ENCODE measurements at regions not wholly inside any gene's neighbourhood (a gene's known extent, or its start where the extent isn't known, plus 50 kb on each side); places are given as distances from the start of the nearest gene placed in this dataset.

DNA sequence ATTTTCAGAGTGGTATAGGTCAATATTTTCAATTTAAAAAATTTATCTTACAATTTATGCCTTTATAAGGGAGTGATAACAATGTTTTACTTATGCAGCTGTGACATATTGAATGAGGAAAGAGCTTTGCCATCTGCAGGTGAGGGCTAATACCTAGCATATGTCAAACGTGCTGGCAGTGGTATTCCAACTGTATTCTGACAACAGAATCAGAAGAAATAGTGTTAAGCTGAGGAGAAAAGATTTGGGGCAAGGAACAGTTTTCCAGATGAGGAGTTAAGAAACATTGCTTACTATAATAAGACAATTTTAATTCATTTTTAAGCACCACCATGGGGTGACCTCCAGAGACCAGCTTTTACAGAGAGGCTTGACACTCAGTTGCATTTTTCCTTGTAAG, 267.8 kb upstream of the ZNF608 start:
- no peaks in the 10 kb centered on the region for H3K27me3 ChIP-seq (ENCODE audit: control insufficient read depth, insufficient read depth, low read length)
- 14% methylated on average over 1 of the region's 1 CpG for WGBS (ENCODE audit: insufficient coverage)
- no peaks in the 10 kb centered on the region for H3K36me3 ChIP-seq (ENCODE audit: control insufficient read depth, insufficient read depth, low read length)
- H3K4me1 ChIP-seq (ENCODE audit: control insufficient read depth, insufficient read depth, low read length) = peaks cover 2% of the 10 kb centered on the region
- H3K4me3 ChIP-seq (ENCODE audit: low read length) = no peak overlapping the region
- DNase-seq = no peak
- no peaks in the 10 kb centered on the region for H3K9me3 ChIP-seq (replicated peaks; ENCODE audit: control insufficient read depth, low read depth, low read length)
- H3K27ac ChIP-seq (ENCODE audit: low read length) = no peak overlapping the region

DNA sequence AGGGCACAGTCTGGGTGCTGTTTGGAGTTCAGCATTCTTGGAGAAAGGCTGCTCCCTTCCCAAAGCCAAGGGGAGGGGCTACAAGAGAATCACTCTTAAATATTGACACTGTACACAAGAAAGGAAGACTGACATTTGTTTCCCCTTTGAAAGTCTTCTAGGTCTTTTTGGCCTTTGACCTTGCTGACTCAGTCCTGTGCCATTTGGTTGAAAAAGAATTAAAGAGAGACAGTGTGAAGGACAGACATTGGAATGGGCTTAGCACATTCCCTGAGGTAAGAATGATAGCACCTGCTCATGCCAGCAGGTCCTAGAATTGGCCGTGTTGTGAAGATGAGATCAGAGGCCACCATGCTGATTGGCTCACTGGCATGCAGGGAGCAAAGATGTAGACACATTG, 271.4 kb upstream of the ZNF608 start:
- no peak overlapping the region for H3K4me3 ChIP-seq (ENCODE audit: low read length)
- WGBS (ENCODE audit: insufficient coverage) = 100% methylated on average over 1 of the region's 1 CpG
- no peak for DNase-seq

DNA sequence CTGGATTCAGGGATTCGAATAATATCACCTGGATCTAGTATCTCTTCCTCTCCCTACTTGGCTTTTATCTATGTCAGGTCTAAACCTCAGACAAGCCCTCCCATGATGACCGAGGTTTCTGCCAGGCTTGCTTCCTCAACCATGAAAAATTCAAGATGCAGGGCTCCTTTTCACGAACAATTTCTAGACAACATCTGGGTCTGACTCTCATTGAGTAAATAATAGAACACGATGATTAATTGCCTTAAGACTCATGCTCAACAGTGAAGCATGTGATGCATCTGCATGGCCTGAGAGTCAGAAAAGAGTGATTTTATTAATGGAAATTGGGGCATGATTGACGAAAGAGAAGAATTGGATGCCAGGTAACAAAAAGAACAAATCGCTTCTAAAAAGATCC, 277.2 kb upstream of the ZNF608 start:
- 100% methylated on average over 3 of the region's 6 CpGs for WGBS (ENCODE audit: insufficient coverage)
- no peaks in the 10 kb centered on the region for H3K27me3 ChIP-seq (ENCODE audit: control insufficient read depth, insufficient read depth, low read length)
- no peak overlapping the region for H3K27ac ChIP-seq (ENCODE audit: low read length)
- H3K4me3 ChIP-seq (ENCODE audit: low read length) = no peak overlapping the region
- no peaks in the 10 kb centered on the region for H3K36me3 ChIP-seq (ENCODE audit: control insufficient read depth, insufficient read depth, low read length)
- no peak for DNase-seq
- H3K9me3 ChIP-seq (replicated peaks; ENCODE audit: control insufficient read depth, low read depth, low read length) = no peaks in the 10 kb centered on the region
- H3K4me1 ChIP-seq (ENCODE audit: control insufficient read depth, insufficient read depth, low read length) = no peaks in the 10 kb centered on the region

More for the DNA sequence above, 271.4 kb upstream of the ZNF608 start:
- H3K27ac ChIP-seq (ENCODE audit: low read length) = no peak overlapping the region
- H3K9me3 ChIP-seq (replicated peaks; ENCODE audit: control insufficient read depth, low read depth, low read length) = no peaks in the 10 kb centered on the region
- H3K36me3 ChIP-seq (ENCODE audit: control insufficient read depth, insufficient read depth, low read length) = no peaks in the 10 kb centered on the region
- no peaks in the 10 kb centered on the region for H3K27me3 ChIP-seq (ENCODE audit: control insufficient read depth, insufficient read depth, low read length)
- H3K4me1 ChIP-seq (ENCODE audit: control insufficient read depth, insufficient read depth, low read length) = no peaks in the 10 kb centered on the region

DNA sequence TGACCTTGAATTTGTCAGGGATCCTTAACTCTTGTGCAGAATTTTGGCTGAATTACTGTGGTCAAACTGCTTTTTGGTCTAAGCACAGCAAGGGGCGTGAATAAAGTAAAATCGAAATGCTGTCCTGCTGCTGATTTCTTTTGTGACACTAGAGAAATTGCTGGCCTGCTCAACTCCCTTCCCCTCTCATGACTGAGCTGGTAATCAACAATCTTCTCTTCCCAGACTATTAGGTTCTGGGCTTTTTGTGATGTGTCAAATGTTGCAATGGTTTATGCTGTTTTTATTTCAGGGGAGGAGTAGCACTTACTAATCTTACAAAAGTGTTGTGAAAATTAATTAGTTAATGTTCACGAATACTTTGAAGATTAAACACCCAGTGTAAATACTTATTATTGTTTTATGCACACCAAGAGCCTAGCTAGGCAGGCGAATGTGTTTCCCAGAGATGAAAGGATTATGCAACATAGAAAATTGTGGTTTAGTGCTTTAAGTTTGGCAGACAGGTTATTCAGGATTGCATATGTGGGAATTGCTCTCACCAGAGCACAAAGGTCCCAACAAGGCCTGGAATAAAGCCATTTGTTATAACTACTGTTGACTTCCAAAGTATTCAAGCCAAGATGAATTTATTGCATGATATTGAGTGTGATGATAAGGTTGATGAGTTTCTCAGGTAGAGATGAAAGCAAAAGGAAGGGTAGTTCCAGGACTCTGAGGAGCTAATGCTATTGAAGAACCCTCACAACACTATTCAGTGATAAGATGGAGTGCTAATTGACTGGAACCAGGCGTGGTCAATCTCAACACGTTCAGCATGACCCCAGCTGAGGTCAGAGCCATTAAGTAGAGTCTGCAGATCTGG, 280.7 kb upstream of the ZNF608 start:
- H3K36me3 ChIP-seq (ENCODE audit: control insufficient read depth, insufficient read depth, low read length) = no peaks in the 10 kb centered on the region
- no peak for DNase-seq
- H3K4me1 ChIP-seq (ENCODE audit: control insufficient read depth, insufficient read depth, low read length) = no peaks in the 10 kb centered on the region
- no peak overlapping the region for H3K4me3 ChIP-seq (ENCODE audit: low read length)
- no peaks in the 10 kb centered on the region for H3K9me3 ChIP-seq (replicated peaks; ENCODE audit: control insufficient read depth, low read depth, low read length)
- WGBS (ENCODE audit: insufficient coverage) = 75% methylated on average over 2 of the region's 6 CpGs
- no peak overlapping the region for H3K27ac ChIP-seq (ENCODE audit: low read length)
- no peaks in the 10 kb centered on the region for H3K27me3 ChIP-seq (ENCODE audit: control insufficient read depth, insufficient read depth, low read length)

DNA sequence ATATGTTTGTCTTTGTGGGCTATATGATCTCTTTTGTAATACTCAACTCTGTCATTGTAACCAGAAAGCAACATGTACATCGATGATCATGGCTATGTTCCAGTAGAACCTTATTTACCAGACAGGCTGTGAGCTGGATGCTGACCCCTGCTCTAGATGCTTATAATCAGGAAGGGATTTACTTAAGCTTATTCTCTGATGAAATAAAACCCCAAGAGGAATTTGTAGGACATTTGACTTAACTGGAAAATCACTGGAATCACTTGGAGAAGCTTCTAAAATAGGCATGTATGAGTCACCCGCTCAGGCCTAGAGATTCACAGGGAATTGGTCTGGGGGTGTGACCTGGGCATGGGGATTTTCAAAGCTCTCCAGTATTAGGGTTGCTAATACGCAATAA, 285.8 kb upstream of the ZNF608 start:
- 81% methylated on average over 2 of the region's 3 CpGs for WGBS (ENCODE audit: insufficient coverage)

DNA sequence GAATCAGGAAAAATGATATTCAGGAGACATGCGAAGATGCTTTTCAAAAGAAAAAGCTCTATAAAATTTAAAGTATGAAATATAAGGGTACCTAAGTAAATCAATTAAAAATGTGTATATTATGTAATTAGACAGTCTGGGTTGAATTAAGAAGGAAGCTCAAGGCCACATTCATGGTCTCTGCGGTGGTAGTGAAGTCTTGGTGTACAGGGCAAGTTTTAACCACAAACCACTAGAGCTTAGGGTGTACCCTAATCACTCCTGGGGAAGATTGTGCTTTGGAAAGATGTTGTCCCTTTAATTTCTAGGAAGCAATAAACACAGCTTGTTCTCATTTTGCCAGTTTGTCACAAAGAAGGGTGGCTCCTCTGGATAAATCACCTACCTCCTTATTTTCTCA, 287.2 kb upstream of the ZNF608 start:
- H3K4me1 ChIP-seq (ENCODE audit: control insufficient read depth, insufficient read depth, low read length) = no peaks in the 10 kb centered on the region
- H3K27ac ChIP-seq (ENCODE audit: low read length) = no peak overlapping the region
- no peaks in the 10 kb centered on the region for H3K27me3 ChIP-seq (ENCODE audit: control insufficient read depth, insufficient read depth, low read length)
- WGBS (ENCODE audit: insufficient coverage) = no CpG with 5 or more reads among the region's 2 CpGs
- no peaks in the 10 kb centered on the region for H3K9me3 ChIP-seq (replicated peaks; ENCODE audit: control insufficient read depth, low read depth, low read length)
- DNase-seq = no peak
- no peaks in the 10 kb centered on the region for H3K36me3 ChIP-seq (ENCODE audit: control insufficient read depth, insufficient read depth, low read length)
- no peak overlapping the region for H3K4me3 ChIP-seq (ENCODE audit: low read length)

More for the DNA sequence above, 285.8 kb upstream of the ZNF608 start:
- DNase-seq = peak; percentile 33
- Histone ChIP-seq H3K4me3 (ENCODE audit: low read length) (no peak overlapping the region), H3K4me1 (ENCODE audit: control insufficient read depth, insufficient read depth, low read length) (no peaks in the 10 kb centered on the region), H3K27me3 (ENCODE audit: control insufficient read depth, insufficient read depth, low read length) (no peaks in the 10 kb centered on the region), H3K36me3 (ENCODE audit: control insufficient read depth, insufficient read depth, low read length) (no peaks in the 10 kb centered on the region), H3K9me3 (replicated peaks; ENCODE audit: control insufficient read depth, low read depth, low read length) (no peaks in the 10 kb centered on the region), H3K27ac (ENCODE audit: low read length) (no peak overlapping the region)

DNA sequence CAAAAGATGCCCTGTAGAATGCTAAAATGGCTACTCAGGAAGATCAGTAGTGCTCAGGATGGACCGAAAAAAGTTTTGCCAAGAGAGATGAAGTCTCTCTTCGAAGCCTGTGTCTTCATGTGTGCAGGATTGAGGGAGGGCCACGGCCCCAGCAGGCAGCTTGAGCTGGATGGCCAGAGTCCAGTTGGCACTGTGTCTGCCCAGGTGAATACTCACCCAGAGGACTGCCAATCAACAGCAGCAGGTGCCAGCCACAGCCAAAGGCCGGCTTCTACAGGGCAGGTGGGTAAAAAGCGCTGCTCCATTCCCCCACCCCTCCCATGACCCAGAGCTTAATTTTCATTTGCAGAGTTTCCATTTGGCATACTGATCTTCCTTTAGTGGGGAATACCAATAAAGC, 287.9 kb upstream of the ZNF608 start:
- Histone ChIP-seq H3K4me3 (ENCODE audit: low read length) (no peak overlapping the region), H3K36me3 (ENCODE audit: control insufficient read depth, insufficient read depth, low read length) (no peaks in the 10 kb centered on the region), H3K27me3 (ENCODE audit: control insufficient read depth, insufficient read depth, low read length) (no peaks in the 10 kb centered on the region), H3K4me1 (ENCODE audit: control insufficient read depth, insufficient read depth, low read length) (no peaks in the 10 kb centered on the region), H3K9me3 (replicated peaks; ENCODE audit: control insufficient read depth, low read depth, low read length) (no peaks in the 10 kb centered on the region), H3K27ac (ENCODE audit: low read length) (no peak overlapping the region)
- DNase-seq = no peak
- WGBS (ENCODE audit: insufficient coverage) = 97% methylated on average over 3 of the region's 5 CpGs

DNA sequence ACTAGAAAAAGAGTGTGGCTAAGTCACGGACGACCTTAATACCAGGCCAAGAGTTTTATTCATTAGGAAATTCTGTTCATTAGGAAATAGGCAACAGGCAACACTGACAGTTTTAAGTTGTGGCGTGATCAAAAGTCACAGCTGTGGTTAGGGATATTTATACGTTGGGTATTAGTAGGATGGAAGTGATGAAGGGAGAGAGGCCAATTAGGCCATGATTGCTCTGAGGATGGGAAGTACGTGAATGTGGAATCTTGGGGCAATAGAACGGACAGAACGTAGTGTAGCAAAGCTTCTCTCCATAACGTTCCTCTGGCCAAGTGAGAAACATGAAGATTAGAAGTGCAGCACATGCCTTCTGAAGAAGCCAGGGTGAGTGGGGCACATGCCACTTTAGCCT, 290.1 kb upstream of the ZNF608 start:
- DNase-seq = no peak
- WGBS (ENCODE audit: insufficient coverage) = 88% methylated on average over 8 of the region's 8 CpGs
- H3K27me3 ChIP-seq (ENCODE audit: control insufficient read depth, insufficient read depth, low read length) = no peaks in the 10 kb centered on the region
- H3K27ac ChIP-seq (ENCODE audit: low read length) = no peak overlapping the region
- H3K4me1 ChIP-seq (ENCODE audit: control insufficient read depth, insufficient read depth, low read length) = no peaks in the 10 kb centered on the region
- no peaks in the 10 kb centered on the region for H3K9me3 ChIP-seq (replicated peaks; ENCODE audit: control insufficient read depth, low read depth, low read length)
- no peaks in the 10 kb centered on the region for H3K36me3 ChIP-seq (ENCODE audit: control insufficient read depth, insufficient read depth, low read length)
- no peak overlapping the region for H3K4me3 ChIP-seq (ENCODE audit: low read length)

DNA sequence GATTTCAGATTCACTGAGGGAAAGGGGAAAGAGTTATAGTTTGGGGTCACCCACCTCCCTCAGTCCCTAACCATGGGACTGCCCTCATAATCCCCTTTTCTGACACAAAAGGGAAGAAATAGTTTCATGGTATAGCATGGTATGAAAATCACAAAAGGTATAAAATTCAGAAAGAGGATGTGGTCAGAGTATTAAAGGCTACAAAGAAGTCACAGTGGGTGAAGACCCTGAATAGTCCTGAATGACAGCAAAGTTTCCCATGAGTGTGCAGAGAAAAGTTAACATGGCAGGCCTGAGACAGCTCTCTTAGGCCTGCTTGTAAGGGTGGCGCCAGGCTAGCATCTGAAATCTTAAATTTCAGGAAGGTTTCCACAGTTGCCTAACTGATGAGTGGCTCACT, 290.6 kb upstream of the ZNF608 start:
- Histone ChIP-seq H3K4me1 (ENCODE audit: control insufficient read depth, insufficient read depth, low read length) (peaks cover 2% of the 10 kb centered on the region), H3K27me3 (ENCODE audit: control insufficient read depth, insufficient read depth, low read length) (no peaks in the 10 kb centered on the region), H3K9me3 (replicated peaks; ENCODE audit: control insufficient read depth, low read depth, low read length) (no peaks in the 10 kb centered on the region), H3K27ac (ENCODE audit: low read length) (no peak overlapping the region), H3K36me3 (ENCODE audit: control insufficient read depth, insufficient read depth, low read length) (no peaks in the 10 kb centered on the region), H3K4me3 (ENCODE audit: low read length) (no peak overlapping the region)
- DNase-seq = no peak
- WGBS (ENCODE audit: insufficient coverage) = 100% methylated on average over 1 of the region's 1 CpG

DNA sequence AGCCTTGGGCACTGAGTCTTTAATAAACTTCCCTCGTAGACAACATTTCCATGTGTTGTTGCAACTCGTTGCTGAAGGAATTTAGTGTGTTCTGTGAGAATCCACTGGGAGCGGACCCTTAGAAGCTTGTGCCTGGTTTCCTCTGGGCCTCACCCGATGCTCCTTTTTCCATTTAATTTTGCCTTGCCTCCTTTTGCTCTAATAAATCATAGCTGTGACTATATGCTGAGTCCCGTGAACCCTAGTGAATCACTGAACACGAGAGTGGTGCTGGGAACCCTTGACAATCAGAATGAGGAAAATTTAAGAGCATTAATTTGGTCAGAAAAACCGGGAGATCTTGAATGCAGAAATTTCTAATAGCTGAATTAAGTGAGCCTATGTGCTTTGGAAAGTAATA, 291.1 kb upstream of the ZNF608 start:
- H3K9me3 ChIP-seq (replicated peaks; ENCODE audit: control insufficient read depth, low read depth, low read length) = no peaks in the 10 kb centered on the region
- peaks cover 5% of the 10 kb centered on the region for H3K4me1 ChIP-seq (ENCODE audit: control insufficient read depth, insufficient read depth, low read length)
- no peak for DNase-seq
- 66% methylated on average over 3 of the region's 7 CpGs for WGBS (ENCODE audit: insufficient coverage)
- H3K27ac ChIP-seq (ENCODE audit: low read length) = no peak overlapping the region
- H3K36me3 ChIP-seq (ENCODE audit: control insufficient read depth, insufficient read depth, low read length) = no peaks in the 10 kb centered on the region
- H3K4me3 ChIP-seq (ENCODE audit: low read length) = no peak overlapping the region
- H3K27me3 ChIP-seq (ENCODE audit: control insufficient read depth, insufficient read depth, low read length) = no peaks in the 10 kb centered on the region

DNA sequence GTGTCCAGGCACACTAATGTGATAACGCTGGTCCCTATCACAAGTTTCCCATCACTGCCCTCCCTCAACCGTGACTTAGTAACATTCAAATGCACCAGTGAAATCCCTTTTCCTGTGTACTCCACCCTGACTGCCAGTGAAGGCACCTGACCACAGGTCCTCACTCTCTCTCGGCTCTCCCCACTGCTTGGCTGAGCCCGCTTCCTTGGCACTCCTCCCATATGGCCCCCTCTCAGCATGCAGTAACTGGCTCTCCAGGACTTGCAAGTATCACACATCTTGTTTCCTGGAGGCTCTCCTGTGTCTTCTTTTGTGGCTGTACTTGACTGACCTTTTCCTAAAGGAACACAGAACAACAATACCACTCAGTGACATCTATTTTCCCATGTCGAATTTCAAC, 292.0 kb upstream of the ZNF608 start:
- no peak for DNase-seq
- H3K4me1 ChIP-seq (ENCODE audit: control insufficient read depth, insufficient read depth, low read length) = peaks cover 5% of the 10 kb centered on the region

More for the DNA sequence above, 292.0 kb upstream of the ZNF608 start:
- Histone ChIP-seq H3K27me3 (ENCODE audit: control insufficient read depth, insufficient read depth, low read length) (no peaks in the 10 kb centered on the region), H3K4me3 (ENCODE audit: low read length) (no peak overlapping the region), H3K9me3 (replicated peaks; ENCODE audit: control insufficient read depth, low read depth, low read length) (no peaks in the 10 kb centered on the region), H3K27ac (ENCODE audit: low read length) (no peak overlapping the region), H3K36me3 (ENCODE audit: control insufficient read depth, insufficient read depth, low read length) (no peaks in the 10 kb centered on the region)
- WGBS (ENCODE audit: insufficient coverage) = 74% methylated on average over 4 of the region's 5 CpGs
